GM19025 (cell line): ENCODE measurements at regions not wholly inside any gene's neighbourhood (a gene's known extent, or its start where the extent isn't known, plus 50 kb on each side); places are given as distances from the start of the nearest gene placed in this dataset.
"Not testable (repeated sequence)": the region's sequence is repeated elsewhere in the genome, so short reads cannot be mapped to it uniquely, and the experiment has no call there.

Source experiments
- ATAC-seq: cut with Tn5 transposase; IDR thresholded peaks from one replicate; pipeline ENCODE4 v1.9.1; 2021; ENCODE audit warnings: mild to moderate bottlenecking, low read depth, moderate library complexity; ENCODE audit not compliant: unreplicated experiment

DNA sequence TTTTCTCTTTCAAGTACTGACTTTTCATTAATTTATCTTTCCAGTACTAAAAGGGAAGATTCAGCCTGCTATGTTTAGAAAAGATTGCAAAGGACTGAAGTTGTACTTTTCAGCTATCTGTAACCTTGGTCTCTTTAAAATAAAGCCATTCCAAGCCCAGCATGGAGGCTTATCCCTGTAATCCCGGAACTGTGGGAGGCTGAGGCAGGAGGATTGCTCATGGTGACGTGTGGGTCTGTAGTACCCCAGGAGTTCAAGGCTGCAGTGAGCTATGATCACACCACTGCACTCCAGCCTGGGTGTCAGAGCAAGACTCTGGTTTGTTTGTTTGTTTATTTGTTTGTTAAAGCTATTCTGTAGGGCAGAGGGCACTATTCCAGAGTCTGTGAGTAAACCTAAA is 50.6 kb upstream of the TMEM170B start:
- ATAC-seq, result no peak

DNA sequence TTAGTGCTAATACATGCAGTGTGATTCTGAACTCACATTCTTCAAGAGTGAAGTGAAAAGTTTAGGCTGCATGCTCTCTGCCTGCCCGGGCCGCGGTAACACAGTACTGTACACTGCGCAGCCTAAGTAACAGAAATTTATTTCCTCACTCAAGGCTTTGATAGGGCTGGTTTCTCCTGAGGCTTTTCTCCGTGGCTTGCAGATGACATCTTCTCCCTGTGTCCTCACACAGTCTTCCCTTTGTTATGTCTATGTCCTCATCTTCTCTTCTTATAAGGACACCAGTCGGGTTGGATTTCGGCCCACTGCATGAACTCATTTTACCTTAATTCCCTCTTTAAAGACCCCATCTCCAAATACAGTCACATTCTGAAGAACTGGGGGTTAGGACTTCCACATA is 51.1 kb upstream of the TMEM170B start:
- no peak for ATAC-seq

DNA sequence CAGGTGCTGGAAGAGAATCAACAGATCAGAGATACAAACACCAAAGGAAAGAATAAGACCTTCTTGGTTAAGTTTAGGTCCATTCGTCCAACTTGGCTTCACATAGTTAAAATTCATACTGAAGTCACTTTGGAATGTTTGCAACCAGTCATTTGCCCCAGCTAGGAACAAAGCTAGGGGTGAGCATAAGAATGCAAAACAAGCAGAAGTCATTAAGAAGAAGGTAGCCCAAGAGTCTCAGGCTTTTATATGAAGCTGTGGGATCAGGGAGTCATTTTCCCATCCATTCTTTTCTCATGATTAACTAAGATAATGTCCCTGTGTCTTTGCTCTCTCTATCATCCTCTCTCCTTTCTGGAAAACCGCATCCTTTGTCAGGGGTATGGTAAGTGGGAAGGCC is 51.5 kb upstream of the TMEM170B start:
- no peak for ATAC-seq

DNA sequence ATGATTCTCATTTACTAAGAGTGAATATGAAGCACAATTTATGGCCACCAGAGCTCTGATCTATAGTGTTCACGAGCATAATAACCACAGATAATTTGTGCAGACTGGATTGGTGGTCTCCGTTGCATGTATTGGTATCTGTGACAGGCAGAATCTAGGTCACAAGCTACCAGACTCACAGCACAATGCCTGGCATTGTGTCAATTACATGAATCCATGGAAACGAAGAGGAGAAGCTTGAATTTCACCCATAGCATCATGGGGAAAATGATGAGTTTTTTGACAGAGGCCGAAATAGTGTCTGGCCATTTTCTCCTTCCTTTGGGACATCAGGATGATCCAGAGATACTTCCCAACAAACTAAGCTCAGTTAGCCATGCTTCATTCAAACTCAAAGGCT is 52.3 kb upstream of the TMEM170B start:
- no peak for ATAC-seq

DNA sequence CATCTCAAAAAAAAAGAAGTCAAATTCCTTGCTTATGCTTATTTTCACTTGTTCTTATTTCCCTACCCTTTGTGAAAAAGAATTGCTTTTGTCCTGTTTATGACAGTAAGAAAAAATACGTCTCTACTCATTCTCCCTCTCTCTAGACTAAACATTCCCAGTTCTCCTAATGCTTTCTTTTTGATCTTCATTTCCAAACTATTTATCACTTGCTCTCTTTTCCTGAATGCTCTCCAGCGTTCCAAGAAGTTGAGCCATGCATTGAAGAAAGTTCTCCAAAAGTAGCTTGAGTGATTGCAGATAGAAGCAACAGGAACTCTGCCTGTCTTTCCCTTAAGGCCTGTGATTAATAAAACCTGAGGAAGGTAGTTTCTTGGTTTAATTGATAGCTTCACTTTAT is 53.1 kb upstream of the TMEM170B start:
- no peak for ATAC-seq

DNA sequence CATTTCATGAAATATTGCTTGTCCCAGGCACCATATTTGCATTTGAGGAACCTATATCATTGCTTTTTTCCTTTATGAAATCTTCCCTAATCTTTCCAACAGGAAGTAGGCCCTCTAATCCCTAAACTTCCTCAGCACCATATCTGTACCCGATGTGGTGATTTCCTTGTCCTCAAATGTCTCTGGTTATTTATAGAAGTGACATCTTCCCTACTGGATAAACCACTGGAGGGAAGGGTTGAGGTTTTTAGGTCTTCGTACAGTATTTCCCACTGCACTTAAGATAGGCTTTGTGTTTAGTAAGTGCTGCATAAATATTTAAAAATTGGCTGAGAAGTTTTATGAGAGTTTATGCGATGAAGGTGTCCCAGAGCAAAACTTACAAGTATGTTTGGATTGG is 54.9 kb upstream of the TMEM170B start:
- no peak for ATAC-seq

DNA sequence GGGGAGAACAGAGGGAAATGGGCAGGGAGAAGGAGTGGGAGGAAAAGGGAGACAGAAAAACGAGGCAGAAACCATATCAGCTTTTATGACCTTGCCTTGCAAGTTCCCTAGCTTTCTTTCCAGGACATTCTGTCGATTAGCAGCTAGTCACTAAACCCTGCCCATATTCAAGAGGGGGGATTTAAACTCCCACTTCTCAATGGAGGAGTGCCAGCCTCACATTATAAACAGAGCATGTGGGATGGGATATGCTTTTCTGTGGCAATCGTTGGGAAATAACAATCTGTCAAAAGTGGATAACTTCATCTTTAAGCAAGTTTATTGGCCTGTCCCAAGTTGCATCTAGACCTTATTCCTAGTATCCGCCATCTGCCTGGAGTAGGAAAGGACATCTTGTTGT is 57.0 kb upstream of the TMEM170B start:
- ATAC-seq, result no peak

DNA sequence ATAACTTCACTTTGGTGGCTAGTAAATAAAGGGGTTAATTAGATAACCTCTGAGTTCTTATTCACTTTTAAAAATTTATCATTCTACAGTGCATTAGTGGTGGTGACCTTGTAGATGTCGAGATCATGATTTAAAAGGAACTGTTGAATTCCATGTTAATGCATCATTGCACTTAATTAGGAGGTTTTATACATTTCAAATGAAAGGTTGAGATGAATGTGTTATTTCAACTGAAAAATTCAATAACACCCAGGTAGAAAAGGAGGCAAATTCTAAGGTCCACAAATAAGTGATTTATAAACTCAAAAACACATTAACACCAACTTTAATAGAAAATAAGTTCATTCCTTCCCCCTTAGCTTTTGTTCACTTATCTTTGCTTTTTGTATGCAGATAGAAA is 58.3 kb upstream of the TMEM170B start:
- ATAC-seq, result no peak

DNA sequence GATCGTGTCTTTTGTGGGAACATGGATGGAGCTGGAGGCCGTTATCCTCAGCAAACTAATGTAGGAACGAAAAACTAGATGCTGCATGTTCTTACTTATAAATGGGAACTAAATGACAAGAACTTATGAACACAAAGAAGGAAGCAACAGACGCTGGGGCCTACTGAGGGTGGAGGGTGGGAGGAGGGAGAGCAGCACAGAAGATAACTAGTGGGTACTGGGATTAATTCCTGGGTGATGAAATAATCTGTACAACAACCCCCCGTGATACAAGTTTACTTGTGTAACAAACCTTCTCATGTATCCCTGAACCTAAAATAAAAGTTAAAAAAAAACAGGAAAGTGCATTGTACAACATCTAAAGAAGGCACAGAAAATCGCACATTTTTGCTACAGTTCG is 59.0 kb upstream of the TMEM170B start:
- ATAC-seq, result no peak

DNA sequence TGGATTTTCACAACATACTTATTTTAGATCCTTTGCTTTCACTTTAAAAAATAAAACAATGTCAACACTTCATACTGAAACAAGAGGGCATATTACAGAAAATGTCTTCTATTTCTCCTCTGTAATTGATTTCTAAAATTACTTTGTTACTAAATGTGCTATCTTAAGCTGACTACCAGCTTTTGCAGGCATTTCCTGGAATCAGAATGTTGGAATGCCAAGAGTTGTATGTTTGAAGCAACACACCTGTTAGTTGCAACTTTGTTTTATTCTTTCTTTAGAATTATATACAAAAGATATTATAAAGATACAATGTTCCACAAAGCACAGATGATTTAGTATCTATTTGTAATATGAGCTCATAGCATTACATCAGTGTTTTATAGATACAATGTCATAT is 62.5 kb upstream of the TMEM170B start:
- ATAC-seq, result no peak

DNA sequence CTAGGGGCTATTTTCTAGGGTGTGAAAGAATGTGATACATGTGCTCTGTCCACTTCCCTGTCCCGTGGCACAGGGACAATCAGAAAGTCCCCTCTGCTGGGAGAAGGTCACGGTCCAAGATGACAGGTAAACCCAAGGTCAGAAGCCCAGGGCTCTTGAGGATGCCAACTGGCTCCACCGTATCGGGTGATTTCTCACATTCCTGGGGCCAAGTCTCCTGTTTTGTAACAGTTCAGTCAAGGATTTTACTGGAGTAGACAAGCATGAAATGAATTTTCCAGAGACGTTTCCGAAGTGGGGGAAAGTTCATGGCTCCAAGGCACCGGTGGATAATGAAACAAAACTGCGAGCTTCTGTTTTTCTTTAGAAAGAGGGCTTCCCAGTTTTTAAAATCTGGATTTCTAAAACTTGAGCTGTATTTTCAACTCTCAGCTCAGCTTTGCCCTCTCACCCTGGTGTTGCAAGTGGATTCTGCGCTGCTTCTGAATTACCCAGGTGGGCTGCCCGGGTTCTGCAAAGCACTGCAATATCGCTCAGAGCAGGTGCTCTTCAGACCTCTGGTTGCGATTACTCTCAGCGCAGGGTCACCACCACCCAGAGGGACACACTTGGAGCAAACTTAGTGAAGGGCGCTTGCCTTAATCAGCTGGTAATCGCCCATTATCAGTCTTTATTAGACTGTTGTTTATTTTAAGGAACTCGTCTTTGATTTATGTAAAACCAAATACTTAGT is 64.4 kb upstream of the TMEM170B start:
- no peak for ATAC-seq

DNA sequence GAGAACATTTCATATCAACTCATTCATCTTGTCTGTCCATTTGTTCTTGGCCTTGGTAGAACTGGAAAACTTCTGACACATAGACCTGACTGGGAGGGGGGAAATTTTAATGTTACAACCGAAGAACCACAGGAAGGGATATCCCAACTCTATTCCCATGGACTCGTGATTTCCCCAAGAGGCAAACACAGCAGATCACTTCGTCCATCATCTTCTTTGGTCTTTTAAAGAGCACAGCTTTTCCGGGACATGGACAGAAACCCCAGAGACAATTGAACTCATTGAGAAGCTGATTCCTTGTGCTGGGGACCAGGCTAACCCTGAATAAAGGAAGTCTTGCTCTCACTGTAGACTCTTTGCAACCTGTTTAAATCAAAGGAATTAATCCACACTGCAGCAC is 66.3 kb upstream of the TMEM170B start:
- ATAC-seq, result no peak

DNA sequence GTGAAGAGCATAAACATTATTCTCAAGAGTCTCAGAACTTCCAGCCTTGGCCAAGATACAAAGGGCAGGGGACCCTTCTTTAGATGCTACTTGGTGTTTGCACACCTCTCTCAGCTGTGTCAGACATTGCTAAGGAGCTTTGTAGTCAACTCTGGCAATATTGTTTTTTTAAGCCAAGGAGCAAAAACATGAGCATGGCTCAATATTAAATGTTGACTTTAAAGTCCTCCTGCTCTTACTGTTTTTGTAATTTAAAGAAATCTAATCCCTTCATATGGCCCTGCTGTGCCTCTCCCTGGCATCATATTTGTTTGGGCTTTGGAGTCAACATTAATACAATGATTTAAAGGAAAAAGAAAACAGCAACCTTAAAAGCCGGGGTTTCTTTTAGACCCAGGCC is 67.9 kb upstream of the TMEM170B start:
- no peak for ATAC-seq

DNA sequence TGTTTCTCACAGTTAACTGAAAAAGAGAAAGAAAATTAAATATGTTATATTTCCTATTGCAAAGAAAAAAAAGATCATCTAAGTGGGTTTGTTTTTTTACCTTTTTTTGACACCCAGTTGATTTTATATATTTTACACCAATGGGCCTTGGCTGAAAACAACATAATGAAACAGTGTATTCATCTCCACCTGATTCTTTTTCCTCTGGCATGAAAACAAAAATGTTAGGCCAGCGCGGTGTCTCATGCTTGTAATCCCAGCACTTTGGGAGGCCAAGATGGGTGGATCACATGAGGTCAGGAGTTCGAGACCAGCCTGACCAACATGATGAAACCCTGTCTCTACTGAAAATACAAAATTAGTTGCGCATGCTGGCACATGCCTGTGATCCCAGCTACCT is 69.3 kb upstream of the TMEM170B start:
- ATAC-seq, result not testable (repeated sequence)

DNA sequence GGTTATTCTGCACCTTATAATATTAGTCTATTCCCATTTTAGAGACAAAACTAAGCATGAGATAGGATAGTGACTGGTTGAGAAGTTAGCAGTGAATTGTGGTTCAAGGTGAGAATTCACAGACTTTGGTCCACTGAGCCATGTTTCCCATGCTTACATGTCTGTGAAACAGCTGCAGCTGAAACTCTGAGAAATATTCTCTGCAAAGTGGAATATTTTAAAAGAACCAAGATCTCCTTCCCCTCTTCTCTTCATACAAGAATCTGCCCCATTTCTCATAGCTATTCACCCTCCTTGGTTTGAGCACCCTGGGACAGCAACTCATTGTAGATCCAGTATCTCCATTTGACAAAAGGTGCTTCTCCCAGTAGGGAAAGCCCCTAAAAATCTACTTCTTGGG is 70.2 kb upstream of the TMEM170B start:
- peak; percentile 88 for ATAC-seq

DNA sequence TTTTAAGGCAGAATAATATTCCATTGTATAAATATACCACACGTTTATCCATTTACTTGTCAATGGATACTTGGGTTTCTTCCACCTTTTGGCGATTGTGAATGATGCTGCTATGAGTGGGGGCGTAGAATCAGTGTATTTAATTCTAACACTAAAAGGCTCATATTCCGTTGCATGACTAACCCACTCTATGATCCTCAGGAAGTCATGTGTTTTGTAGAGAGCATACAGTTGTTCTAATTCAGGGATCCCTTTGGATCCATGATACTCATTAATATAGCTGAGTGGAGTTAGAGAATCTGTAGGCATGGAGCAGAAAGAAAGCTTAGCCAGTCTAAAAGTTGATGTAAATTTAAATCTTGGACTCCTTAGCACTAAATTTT is 74.2 kb upstream of the TMEM170B start:
- ATAC-seq, result no peak

DNA sequence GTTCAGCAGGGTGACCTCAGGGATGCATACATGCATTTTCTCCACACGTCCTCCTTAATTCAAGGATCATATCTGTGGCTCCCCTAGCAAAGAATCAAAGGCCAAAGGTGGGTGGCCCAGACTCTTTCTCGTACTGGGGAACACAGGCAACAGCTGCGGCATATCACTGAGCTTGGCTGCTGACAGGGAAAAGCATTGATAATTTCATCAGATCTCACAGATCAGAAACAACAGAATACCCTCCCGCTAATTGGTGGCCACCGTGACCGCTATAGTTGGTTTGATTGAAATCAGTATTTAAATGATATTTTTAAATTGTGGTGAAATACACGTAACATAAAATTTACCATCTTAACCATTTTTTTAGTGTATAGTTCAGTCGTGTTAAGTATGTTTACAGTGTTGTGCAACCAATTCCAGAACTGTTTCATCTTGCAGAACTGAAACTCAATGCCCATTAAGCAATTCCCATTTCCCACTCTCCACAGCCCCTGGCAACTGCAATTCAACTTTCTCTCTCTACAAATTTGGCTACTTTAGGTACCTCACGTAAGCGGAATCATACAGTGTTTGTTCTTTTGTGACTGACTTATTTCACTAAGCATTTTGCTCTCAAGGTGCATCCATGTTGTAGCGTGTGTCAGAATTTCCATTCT is 74.7 kb upstream of the TMEM170B start:
- no peak for ATAC-seq

DNA sequence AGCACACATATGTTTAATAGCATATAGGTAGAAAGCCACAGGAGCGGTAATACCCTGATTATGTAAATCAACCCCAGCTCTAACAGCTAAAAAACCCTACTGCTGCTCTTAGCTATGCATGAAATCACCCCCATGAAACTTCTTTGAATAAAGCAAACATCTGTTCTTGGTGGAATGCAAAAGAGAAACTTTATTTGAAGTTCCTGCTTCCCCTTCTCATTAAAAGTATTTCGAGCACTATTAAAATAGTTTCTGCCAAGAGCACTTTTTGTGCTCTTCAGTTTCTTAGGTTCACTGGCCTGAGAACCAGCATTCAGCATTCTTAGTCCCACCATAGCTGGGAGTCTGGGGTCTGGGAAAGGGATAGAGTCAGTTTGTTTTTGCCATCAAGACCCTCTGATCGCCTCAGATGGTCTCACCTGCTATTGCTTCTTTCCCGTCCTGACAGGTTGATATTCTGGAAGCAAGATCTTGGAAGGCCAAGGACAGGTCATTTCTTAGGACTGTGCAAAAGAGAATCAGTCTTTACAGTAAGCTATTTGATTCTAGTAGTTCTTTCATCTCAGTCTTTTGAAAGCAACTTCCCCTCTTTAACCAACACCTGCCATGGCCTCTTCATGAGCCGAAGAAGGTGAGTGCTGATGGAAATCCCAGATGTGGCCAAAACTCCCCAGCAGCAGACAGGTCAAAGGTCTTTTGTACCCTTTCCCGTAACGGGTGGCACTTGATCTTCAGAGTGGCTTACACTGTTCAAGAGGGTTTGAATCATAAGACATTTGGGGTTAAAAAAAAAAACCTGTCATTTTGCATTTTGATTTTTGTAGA is 76.5 kb upstream of the TMEM170B start:
- ATAC-seq, result peak; percentile 66

DNA sequence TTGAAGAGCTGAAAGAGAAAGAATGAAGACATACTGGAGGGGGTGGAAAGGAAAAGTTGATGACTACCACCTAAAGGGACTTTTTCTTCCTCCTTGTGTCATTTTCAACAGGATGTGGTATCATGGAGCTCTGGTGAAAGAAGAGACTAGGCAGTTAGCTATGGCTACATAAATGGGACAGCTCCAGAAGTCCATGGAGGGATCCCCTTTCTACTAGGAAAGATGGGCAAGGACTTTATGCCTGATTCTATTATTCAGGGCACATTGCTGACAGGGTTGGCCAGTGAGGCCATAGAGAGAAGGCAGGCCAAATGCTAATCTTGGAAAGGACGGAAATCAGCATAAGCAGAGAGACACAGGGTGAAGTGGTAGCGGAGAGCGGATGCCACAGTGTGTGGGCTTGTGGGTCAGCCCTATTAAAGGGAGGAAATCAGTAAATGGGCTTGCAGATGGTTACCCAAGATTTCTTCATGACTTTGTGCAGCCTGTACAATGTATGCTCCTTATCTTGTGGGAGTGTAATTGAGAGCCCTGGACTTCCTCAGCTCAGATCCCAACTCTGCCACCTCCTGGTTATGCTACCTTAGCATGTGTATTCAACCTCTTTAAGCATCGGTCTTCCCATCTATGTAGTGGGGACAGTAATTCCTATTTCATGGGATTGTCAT is 77.4 kb upstream of the TMEM170B start:
- peak; percentile 30 for ATAC-seq

DNA sequence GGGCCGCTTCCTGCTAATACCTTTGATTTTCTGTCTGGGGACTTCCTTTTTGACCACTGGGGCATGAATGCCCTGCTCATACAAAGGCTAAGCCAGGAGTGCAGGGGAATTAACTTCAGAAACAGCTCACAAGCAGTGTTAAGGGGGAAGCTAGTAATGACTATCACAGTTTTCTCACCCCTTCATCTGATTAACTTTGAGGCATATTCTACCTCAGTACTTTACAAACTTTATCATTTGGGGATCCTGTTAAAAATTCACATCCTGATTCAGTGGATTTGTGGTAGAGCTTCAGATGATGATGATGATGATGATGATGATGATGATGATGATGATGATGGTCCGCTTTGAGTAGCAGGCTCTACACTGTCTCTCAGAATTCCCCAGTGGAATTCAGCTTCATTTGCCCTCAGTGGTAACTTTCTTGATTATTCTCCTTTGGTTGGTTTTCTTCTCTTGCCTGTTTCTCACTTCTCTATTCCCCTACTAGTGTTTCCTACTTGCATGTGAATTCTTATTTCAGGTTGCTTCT is 78.4 kb upstream of the TMEM170B start:
- ATAC-seq, result peak; percentile 49

DNA sequence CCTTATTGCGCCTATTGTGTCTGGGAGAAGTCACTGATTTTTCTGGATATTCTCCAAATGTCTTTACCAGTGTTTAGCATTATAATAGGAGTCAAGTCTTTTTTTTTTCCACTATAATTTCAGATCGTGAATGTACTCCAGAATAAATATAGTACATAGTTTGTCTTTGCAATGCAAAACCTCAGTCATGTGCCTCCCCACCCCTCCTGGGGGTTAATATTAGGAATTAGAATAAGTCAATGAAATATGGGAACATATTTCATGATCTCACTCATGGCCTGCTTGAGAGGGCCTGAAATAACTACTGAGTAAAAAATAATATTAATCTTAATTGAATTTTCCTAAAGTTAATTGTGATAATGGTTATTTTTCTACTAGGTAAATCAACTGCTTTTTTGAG is 79.0 kb upstream of the TMEM170B start:
- ATAC-seq, result no peak
